HL-60 (cell line): ENCODE measurements at regions not wholly inside any gene's neighbourhood (a gene's known extent, or its start where the extent isn't known, plus 50 kb on each side); places are given as distances from the start of the nearest gene placed in this dataset.

Source experiments
- DNase-seq, 2 experiments: peaks; one replicate each; pipeline ENCODE4 v3.0.0-alpha.2; 2010 to 2020; ENCODE audit warnings: low read depth in 1 of 2, low spot score in 1 of 2
- H3K27ac ChIP-seq: fragments of 250-450 bp; sonication (Bioruptor Pico); replicated peaks from 2 replicates; pipeline ENCODE4 v1.5.1; 2020; ENCODE audit warnings: mild to moderate bottlenecking, moderate library complexity
- H3K27me3 ChIP-seq: fragments of 250-450 bp; sonication (Bioruptor Pico); 2 replicates; pipeline ENCODE4 v1.5.1; 2021; ENCODE audit warnings: mild to moderate bottlenecking, moderate library complexity; ENCODE audit not compliant: insufficient read depth, poor library complexity, severe bottlenecking
- H3K4me3 ChIP-seq: replicated peaks from 2 replicates; pipeline ENCODE4 v1.5.1; 2011; ENCODE audit warnings: mild to moderate bottlenecking, control low read depth, low read length; ENCODE audit not compliant: insufficient read depth
- CTCF ChIP-seq: IDR thresholded peaks from one replicate; pipeline ENCODE4 v1.5.1; 2011; ENCODE audit warnings: low read length, control low read depth, inconsistent platforms; ENCODE audit not compliant: insufficient read depth
- GABPA ChIP-seq: IDR thresholded peaks from 2 replicates; pipeline ENCODE4 v1.6.1; 2012; ENCODE audit warnings: low read depth
- POLR2AphosphoS5 ChIP-seq: IDR thresholded peaks from 2 replicates; pipeline ENCODE4 v1.6.1; 2012; ENCODE audit warnings: low read depth
- SPI1 ChIP-seq: IDR thresholded peaks from 2 replicates; pipeline ENCODE4 v1.6.1; 2012; ENCODE audit warnings: low read depth, mild to moderate bottlenecking, borderline replicate concordance
- TF ChIP-seq, protein P1 (sequence below): IDR thresholded peaks from 2 replicates; pipeline ENCODE4 v1.6.1; 2012; ENCODE audit warnings: low read depth; ENCODE audit not compliant: insufficient replicate concordance

DNA sequence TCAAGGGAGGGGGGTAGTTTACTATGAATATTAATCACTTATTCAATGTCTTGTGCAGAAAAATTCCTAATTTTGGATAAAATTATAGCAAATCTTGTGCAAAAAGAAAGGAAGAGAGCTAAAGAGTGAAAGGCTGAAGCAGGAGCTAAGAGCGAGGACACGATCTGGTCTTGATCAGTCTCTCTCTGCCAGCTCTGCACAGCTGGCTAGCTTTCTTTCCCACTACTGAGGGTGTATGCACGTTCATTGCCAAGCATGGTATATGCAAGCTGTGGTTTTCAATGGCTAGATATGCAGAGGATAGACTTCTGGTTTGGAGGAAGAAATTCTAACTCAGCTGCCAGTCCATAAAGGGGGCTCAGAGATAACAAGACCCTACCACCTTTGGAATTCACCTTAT is 297.3 kb downstream of the CYRIA start:
- no peak for DNase-seq
- TF ChIP-seq GABPA, result no peak
- no peak for TF ChIP-seq CTCF
- TF ChIP-seq, protein P1, sequence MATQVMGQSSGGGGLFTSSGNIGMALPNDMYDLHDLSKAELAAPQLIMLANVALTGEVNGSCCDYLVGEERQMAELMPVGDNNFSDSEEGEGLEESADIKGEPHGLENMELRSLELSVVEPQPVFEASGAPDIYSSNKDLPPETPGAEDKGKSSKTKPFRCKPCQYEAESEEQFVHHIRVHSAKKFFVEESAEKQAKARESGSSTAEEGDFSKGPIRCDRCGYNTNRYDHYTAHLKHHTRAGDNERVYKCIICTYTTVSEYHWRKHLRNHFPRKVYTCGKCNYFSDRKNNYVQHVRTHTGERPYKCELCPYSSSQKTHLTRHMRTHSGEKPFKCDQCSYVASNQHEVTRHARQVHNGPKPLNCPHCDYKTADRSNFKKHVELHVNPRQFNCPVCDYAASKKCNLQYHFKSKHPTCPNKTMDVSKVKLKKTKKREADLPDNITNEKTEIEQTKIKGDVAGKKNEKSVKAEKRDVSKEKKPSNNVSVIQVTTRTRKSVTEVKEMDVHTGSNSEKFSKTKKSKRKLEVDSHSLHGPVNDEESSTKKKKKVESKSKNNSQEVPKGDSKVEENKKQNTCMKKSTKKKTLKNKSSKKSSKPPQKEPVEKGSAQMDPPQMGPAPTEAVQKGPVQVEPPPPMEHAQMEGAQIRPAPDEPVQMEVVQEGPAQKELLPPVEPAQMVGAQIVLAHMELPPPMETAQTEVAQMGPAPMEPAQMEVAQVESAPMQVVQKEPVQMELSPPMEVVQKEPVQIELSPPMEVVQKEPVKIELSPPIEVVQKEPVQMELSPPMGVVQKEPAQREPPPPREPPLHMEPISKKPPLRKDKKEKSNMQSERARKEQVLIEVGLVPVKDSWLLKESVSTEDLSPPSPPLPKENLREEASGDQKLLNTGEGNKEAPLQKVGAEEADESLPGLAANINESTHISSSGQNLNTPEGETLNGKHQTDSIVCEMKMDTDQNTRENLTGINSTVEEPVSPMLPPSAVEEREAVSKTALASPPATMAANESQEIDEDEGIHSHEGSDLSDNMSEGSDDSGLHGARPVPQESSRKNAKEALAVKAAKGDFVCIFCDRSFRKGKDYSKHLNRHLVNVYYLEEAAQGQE, result no peak
- no peak for TF ChIP-seq SPI1
- no peak for TF ChIP-seq POLR2AphosphoS5
- H3K4me3 ChIP-seq, result no peak overlapping the region
- H3K27me3 ChIP-seq, result no peaks in the 10 kb centered on the region
- no peak overlapping the region for H3K27ac ChIP-seq

GRCh38 chr2:16365366-16365765 is 300.3 kb downstream of the CYRIA start:
- TF ChIP-seq CTCF, result no peak
- no peak for TF ChIP-seq SPI1
- no peak for TF ChIP-seq POLR2AphosphoS5
- TF ChIP-seq GABPA, result no peak
- TF ChIP-seq, protein P1, result no peak
- no peak overlapping the region for H3K4me3 ChIP-seq
- H3K27me3 ChIP-seq, result no peaks in the 10 kb centered on the region
- DNase-seq, result no peak
- H3K27ac ChIP-seq, result no peak overlapping the region

DNA sequence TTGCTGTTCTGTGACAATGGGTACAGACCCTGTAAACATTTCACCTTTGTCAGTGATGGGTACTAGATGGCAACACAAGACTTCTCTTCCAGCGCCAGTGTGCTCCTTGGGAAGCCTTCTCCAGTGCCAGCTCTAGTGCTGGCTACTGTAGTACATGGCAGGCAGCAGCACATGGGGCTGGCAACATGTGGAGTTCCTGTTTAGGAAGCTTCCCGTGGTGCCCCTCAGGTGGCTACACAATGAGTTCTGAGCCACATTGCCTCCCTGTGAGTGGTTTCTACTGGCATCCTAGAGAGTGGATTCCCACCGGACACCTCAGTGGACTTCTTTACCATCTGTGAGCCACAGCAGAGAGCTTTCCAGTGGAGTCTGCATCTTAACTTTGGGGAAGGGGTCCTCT is 302.1 kb downstream of the CYRIA start:
- no peak for DNase-seq
- H3K27ac ChIP-seq, result no peak overlapping the region
- no peaks in the 10 kb centered on the region for H3K27me3 ChIP-seq
- no peak overlapping the region for H3K4me3 ChIP-seq
- TF ChIP-seq GABPA (no peak), POLR2AphosphoS5 (no peak), SPI1 (no peak), CTCF (no peak)
- TF ChIP-seq, protein P1, result no peak
